Uterus (tissue), 3 donors: ENCODE measurements at regions not wholly inside any gene's neighbourhood (a gene's known extent, or its start where the extent isn't known, plus 50 kb on each side); places are given as distances from the start of the nearest gene placed in this dataset.

Experiments used
- DNase-seq, 2 donors: peaks; one replicate each; pipeline ENCODE4 v3.0.0-alpha.2; 2019 to 2020
- H3K27ac ChIP-seq, 2 donors: fragments of 200-600 bp; sonication (generic); 1 replicate in 1 of 2; 2 replicates in 1 of 2; pipeline ENCODE4 v1.5.1; 2016 to 2018
- H3K27me3 ChIP-seq, 2 donors: fragments of 200-600 bp; sonication (generic); one replicate each; pipeline ENCODE4 v1.5.1; 2018 to 2019; ENCODE audit warnings: control low read depth in 1 of 2
- H3K36me3 ChIP-seq, 2 donors: fragments of 200-600 bp; sonication (generic); one replicate each; pipeline ENCODE4 v1.5.1; 2019; ENCODE audit warnings: control low read depth in 1 of 2
- H3K4me1 ChIP-seq, 2 donors: fragments of 200-600 bp; sonication (generic); one replicate each; pipeline ENCODE4 v1.5.1; 2018 to 2019; ENCODE audit warnings: control low read depth in 1 of 2
- H3K4me3 ChIP-seq, 2 donors: fragments of 200-600 bp; sonication (generic); 1 replicate in 1 of 2; 2 replicates in 1 of 2; pipeline ENCODE4 v1.5.1; 2018 to 2019; ENCODE audit warnings: mild to moderate bottlenecking in 1 of 2
- H3K9me3 ChIP-seq, 2 donors: fragments of 200-600 bp; sonication (generic); one replicate each; pipeline ENCODE4 v1.5.1; 2019; ENCODE audit warnings: control low read depth in 1 of 2
- POLR2A ChIP-seq, 2 donors: fragments of 450-650 bp; IDR thresholded peaks; one replicate each; pipeline ENCODE4 v1.6.1; 2016; ENCODE audit warnings: antibody characterized with exemption in 2 of 2, mild to moderate bottlenecking in 1 of 2, moderate library complexity in 1 of 2
- intact Hi-C: fragments of 100-400 bp; cut with DNase I; formaldehyde crosslinking; loops from one replicate; pipeline ENCODE4 v1.15.1; 2023; ENCODE audit warnings: low total_unique reads
- TF ChIP-seq, protein P1 (sequence below), 4 experiments: fragments of 200-600 bp in 2 of 4; fragments of 450-650 bp in 2 of 4; sonication (generic) in 2 of 4; IDR thresholded peaks; one replicate each; pipeline ENCODE4 v1.5.1; 2016 to 2019; ENCODE audit warnings: antibody characterized with exemption in 4 of 4, mild to moderate bottlenecking in 2 of 4, moderate library complexity in 1 of 4
- donor health status: DM: yes; HTN: yes; CAD: no.

DNA sequence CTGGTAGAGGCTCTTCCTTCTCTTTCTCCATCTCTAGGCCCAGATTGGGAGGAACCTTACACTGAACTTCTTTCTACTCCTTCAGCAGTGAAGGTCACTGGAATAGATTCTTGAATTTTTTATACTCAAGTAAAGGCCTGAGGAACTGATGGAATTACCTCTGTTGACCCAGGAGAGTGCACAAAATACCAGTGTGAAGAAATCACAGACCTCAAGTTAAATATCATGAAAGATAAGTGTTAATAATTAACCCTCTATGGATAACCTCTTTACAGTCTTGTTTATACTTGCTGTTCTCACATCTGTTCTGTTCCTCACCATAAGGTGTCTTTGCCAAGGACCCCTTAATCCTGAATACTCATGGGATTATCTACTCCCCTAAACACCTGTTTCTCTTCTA is 244.4 kb upstream of the STAC start:
- Histone ChIP-seq H3K9me3 (no peaks in the 10 kb centered on the region), H3K4me1 (no peaks in the 10 kb centered on the region), H3K27me3 (no peaks in the 10 kb centered on the region), H3K4me3 (no peak overlapping the region), H3K27ac (no peak overlapping the region), H3K36me3 (no peaks in the 10 kb centered on the region)
- no peak for DNase-seq
- TF ChIP-seq, protein P1, sequence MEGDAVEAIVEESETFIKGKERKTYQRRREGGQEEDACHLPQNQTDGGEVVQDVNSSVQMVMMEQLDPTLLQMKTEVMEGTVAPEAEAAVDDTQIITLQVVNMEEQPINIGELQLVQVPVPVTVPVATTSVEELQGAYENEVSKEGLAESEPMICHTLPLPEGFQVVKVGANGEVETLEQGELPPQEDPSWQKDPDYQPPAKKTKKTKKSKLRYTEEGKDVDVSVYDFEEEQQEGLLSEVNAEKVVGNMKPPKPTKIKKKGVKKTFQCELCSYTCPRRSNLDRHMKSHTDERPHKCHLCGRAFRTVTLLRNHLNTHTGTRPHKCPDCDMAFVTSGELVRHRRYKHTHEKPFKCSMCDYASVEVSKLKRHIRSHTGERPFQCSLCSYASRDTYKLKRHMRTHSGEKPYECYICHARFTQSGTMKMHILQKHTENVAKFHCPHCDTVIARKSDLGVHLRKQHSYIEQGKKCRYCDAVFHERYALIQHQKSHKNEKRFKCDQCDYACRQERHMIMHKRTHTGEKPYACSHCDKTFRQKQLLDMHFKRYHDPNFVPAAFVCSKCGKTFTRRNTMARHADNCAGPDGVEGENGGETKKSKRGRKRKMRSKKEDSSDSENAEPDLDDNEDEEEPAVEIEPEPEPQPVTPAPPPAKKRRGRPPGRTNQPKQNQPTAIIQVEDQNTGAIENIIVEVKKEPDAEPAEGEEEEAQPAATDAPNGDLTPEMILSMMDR (IDR thresholded peaks at IDR 0.05) = no peak
- TF ChIP-seq POLR2A (IDR thresholded peaks at IDR 0.05) = no peak
- intact Hi-C loops = no loop called here

DNA sequence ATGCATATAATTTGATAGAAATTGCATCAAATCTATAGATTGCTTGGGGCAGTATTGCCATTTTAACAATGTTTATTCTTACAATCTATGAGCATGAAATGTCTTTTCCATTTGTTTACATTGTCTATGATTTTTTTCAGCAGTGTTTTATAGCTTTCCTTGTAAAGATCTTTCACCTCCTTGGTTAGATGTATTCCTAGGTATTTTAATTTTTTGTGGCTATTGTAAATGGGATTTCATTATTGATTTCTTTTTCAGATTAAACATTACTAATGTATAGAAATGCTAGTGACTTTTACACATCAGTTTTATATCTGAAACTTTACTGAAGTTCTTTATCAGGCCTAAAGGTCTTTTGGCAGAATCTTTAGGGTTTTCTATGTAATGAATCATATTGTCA is 237.6 kb upstream of the STAC start:
- no peaks in the 10 kb centered on the region for H3K9me3 ChIP-seq
- H3K4me3 ChIP-seq = no peak overlapping the region
- H3K4me1 ChIP-seq = no peaks in the 10 kb centered on the region
- no peaks in the 10 kb centered on the region for H3K36me3 ChIP-seq
- no peak for DNase-seq
- no peaks in the 10 kb centered on the region for H3K27me3 ChIP-seq
- TF ChIP-seq, protein P1 (IDR thresholded peaks at IDR 0.05) = no peak
- no peak for TF ChIP-seq POLR2A (IDR thresholded peaks at IDR 0.05)
- H3K27ac ChIP-seq = no peak overlapping the region
- intact Hi-C loops = no loop called here

DNA sequence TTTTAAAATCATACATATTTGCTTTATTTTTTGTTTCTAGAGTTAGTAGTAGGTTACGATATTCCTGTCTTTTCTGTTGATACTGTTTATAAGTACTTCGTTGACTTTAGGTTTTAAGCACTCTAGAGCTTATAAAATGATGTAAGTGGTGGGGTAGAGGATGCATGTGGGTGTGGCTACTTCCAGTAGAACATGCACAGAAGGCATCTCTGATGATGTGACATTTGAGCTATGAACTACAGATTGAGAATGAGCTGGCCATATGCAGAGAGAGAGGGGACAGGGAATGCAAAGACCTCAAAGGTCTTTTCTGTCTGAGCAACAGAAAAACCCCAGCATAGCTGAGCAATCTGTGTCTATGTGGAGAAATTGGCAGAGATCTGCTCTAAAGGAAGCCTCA is 233.9 kb upstream of the STAC start:
- TF ChIP-seq, protein P1 (IDR thresholded peaks at IDR 0.05) = no peak
- TF ChIP-seq POLR2A (IDR thresholded peaks at IDR 0.05) = no peak
- no peak for DNase-seq
- Histone ChIP-seq H3K4me1 (no peaks in the 10 kb centered on the region), H3K36me3 (no peaks in the 10 kb centered on the region), H3K9me3 (no peaks in the 10 kb centered on the region), H3K27me3 (no peaks in the 10 kb centered on the region), H3K4me3 (no peak overlapping the region), H3K27ac (no peak overlapping the region)
- intact Hi-C loops = no loop called here

DNA sequence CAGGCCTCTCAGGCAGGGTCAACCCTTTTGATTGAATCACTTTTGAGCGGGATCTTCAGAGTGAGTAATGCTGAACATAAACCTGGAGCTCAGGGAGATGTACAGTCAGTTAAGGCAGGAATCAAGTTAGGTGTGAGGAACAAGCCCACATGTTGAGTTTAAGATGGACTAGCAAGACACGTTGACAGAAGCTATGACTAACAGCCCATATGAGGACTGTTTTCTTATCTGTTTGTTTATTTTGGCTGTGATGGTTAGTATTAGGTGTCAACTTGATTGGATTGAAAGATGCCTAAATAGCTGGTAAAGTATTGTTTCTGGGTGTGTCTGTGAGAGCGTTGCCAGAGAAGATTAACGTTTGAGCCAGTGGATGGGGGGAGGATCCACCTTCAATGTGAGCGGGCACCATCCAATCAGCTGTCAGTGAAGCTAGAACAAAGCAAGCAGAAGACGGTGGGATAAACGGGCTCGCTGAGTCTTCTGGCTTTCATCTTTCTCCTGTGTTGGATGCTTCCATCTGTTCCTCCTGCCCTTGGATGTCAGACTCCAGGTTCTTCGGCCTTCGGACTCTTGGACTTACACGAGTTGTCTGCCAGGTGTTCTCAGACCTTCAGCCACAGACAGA is 232.3 kb upstream of the STAC start:
- Histone ChIP-seq H3K4me1 (no peaks in the 10 kb centered on the region), H3K36me3 (no peaks in the 10 kb centered on the region), H3K27ac (no peak overlapping the region), H3K4me3 (no peak overlapping the region), H3K9me3 (no peaks in the 10 kb centered on the region), H3K27me3 (no peaks in the 10 kb centered on the region)
- no peak for TF ChIP-seq POLR2A (IDR thresholded peaks at IDR 0.05)
- TF ChIP-seq, protein P1 (IDR thresholded peaks at IDR 0.05) = no peak
- intact Hi-C loops = no loop called here
- no peak for DNase-seq

DNA sequence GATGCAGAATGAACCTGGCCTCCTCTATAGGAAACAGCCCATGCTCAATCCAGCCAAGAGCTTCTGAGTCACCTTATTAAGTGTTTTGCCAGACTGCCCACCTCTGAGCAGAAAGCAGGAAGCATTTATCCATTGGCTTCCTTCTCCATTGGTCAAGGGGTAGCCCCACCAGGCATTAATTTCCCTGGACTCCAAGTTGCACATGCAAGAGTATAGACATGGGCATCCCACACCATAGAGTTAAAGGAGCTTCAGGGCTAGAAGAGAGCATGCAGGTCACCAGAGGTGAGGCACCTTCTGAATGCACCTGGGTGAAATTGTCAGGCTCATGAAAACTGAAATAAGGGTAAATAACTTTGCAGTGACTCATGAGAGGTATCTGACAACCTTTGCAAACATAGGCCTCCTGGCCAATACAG is 230.8 kb upstream of the STAC start:
- H3K9me3 ChIP-seq = no peaks in the 10 kb centered on the region
- intact Hi-C loops = no loop called here
- TF ChIP-seq POLR2A (IDR thresholded peaks at IDR 0.05) = no peak
- TF ChIP-seq, protein P1 (IDR thresholded peaks at IDR 0.05) = no peak
- no peaks in the 10 kb centered on the region for H3K4me1 ChIP-seq
- H3K27me3 ChIP-seq = no peaks in the 10 kb centered on the region
- H3K4me3 ChIP-seq = no peak overlapping the region
- DNase-seq = no peak
- no peaks in the 10 kb centered on the region for H3K36me3 ChIP-seq
- no peak overlapping the region for H3K27ac ChIP-seq
